Gastroesophageal sphincter (tissue), 4 donors: ENCODE measurements at regions not wholly inside any gene's neighbourhood (a gene's known extent, or its start where the extent isn't known, plus 50 kb on each side); places are given as distances from the start of the nearest gene placed in this dataset.

Experiments used
- ATAC-seq: fragments of 150-250 bp; one replicate; pipeline ENCODE4 v1.9.1; 2016; ENCODE audit warnings: mild to moderate bottlenecking, moderate library complexity
- H3K27ac ChIP-seq, 4 donors: fragments of 200-600 bp; sonication (generic) in 3 of 4; 1 replicate in 3 of 4; 2 replicates in 1 of 4; pipeline ENCODE4 v1.5.1; 2016 to 2019
- H3K27me3 ChIP-seq: fragments of 200-600 bp; sonication (generic); one replicate; pipeline ENCODE4 v1.5.1; 2019
- H3K36me3 ChIP-seq, 2 donors: fragments of 200-600 bp; sonication (generic); one replicate each; pipeline ENCODE4 v1.5.1; 2019; ENCODE audit warnings: control low read depth in 1 of 2
- H3K4me1 ChIP-seq, 3 donors: fragments of 200-600 bp; sonication (generic); 1 replicate in 2 of 3; 2 replicates in 1 of 3; pipeline ENCODE4 v1.5.1; 2016 to 2019; ENCODE audit warnings: control low read depth in 2 of 3
- H3K4me3 ChIP-seq, 2 donors: fragments of 200-600 bp; sonication (generic); one replicate each; pipeline ENCODE4 v1.5.1; 2019; ENCODE audit warnings: mild to moderate bottlenecking in 1 of 2, moderate library complexity in 1 of 2
- H3K9me3 ChIP-seq, 3 donors: fragments of 200-600 bp; sonication (generic); one replicate each; pipeline ENCODE4 v1.5.1; 2017 to 2019; ENCODE audit warnings: control low read depth in 2 of 3
- CTCF ChIP-seq, 4 experiments: fragments of 200-600 bp in 2 of 4; fragments of 450-650 bp in 2 of 4; sonication (generic) in 1 of 4; IDR thresholded peaks; one replicate each; pipeline ENCODE4 v1.5.1; 2017 to 2019; ENCODE audit warnings: antibody characterized with exemption in 4 of 4, mild to moderate bottlenecking in 2 of 4, moderate library complexity in 2 of 4
- EP300 ChIP-seq: sonication (generic); formaldehyde crosslinking; IDR thresholded peaks from one replicate; pipeline ENCODE4 v1.6.1; 2017; ENCODE audit warnings: antibody characterized with exemption, mild to moderate bottlenecking
- POLR2A ChIP-seq, 2 donors: fragments of 450-650 bp; IDR thresholded peaks; one replicate each; pipeline ENCODE4 v1.6.1; 2017; ENCODE audit warnings: antibody characterized with exemption in 2 of 2, mild to moderate bottlenecking in 2 of 2, moderate library complexity in 1 of 2
- POLR2AphosphoS5 ChIP-seq: sonication (generic); formaldehyde crosslinking; IDR thresholded peaks from one replicate; pipeline ENCODE4 v1.6.1; 2017; ENCODE audit warnings: antibody characterized with exemption
- WGBS, 2 donors: methylation state at CpG; one replicate each; pipeline ENCODE4 v1.1.5; 2018; ENCODE audit warnings: low coverage in 1 of 2; 5-methylcytosine and 5-hydroxymethylcytosine counted together

GRCh38 chr16:85479972-85480726 is 133.0 kb upstream of the GSE1 start:
- WGBS, 2 donors, result 86 to 100% methylated on average over 1 to 5 of the region's 26 CpGs
- no peaks in the 10 kb centered on the region for H3K9me3 ChIP-seq
- ATAC-seq, result no peak

GRCh38 chr16:85480727-85481101 is 132.4 kb upstream of the GSE1 start:
- Histone ChIP-seq H3K36me3 (peaks cover 0 to 5% of the 10 kb centered on the region in 2 donors), H3K4me3 (no peak overlapping the region), H3K27ac (no peak overlapping the region), H3K4me1 (peaks cover 0 to 4% (median 0%) of the 10 kb centered on the region in 3 donors), H3K27me3 (no peaks in the 10 kb centered on the region), H3K9me3 (no peaks in the 10 kb centered on the region)
- TF ChIP-seq EP300 (no peak), CTCF (IDR thresholded peaks at IDR 0.05) (no peak), POLR2AphosphoS5 (no peak), POLR2A (IDR thresholded peaks at IDR 0.05) (no peak)
- WGBS, 2 donors, result 84% methylated on average over 11 of the region's 18 CpGs; no CpG with 5 or more reads in 1 of the 2 donors
- ATAC-seq, result no peak

More at GRCh38 chr16:85479972-85480726, 133.0 kb upstream of the GSE1 start:
- Histone ChIP-seq H3K4me1 (peaks cover 0 to 10% (median 0%) of the 10 kb centered on the region in 3 donors), H3K27me3 (no peaks in the 10 kb centered on the region), H3K27ac (no peak overlapping the region), H3K36me3 (no peaks in the 10 kb centered on the region), H3K4me3 (no peak overlapping the region)
- TF ChIP-seq POLR2A (IDR thresholded peaks at IDR 0.05), result no peak
- peak in 1 of 4 experiments; percentile 38 for TF ChIP-seq CTCF (IDR thresholded peaks at IDR 0.05)

GRCh38 chr16:85481206-85481605 is 131.9 kb upstream of the GSE1 start:
- Histone ChIP-seq H3K27ac (no peak overlapping the region), H3K9me3 (no peaks in the 10 kb centered on the region), H3K36me3 (peaks cover 0 to 8% of the 10 kb centered on the region in 2 donors), H3K27me3 (no peaks in the 10 kb centered on the region), H3K4me1 (no peaks in the 10 kb centered on the region), H3K4me3 (no peak overlapping the region)
- ATAC-seq, result no peak
- 100% methylated on average over 1 of the region's 1 CpG; no CpG with 5 or more reads in 1 of the 2 donors for WGBS, 2 donors
- TF ChIP-seq POLR2AphosphoS5, result no peak

- ATAC-seq, result no peak
- Histone ChIP-seq H3K4me3 (no peak overlapping the region), H3K27me3 (no peaks in the 10 kb centered on the region), H3K27ac (no peak overlapping the region), H3K4me1 (no peaks in the 10 kb centered on the region), H3K9me3 (no peaks in the 10 kb centered on the region), H3K36me3 (peaks cover 0 to 8% of the 10 kb centered on the region in 2 donors)
- 87% methylated on average over 9 of the region's 19 CpGs; no CpG with 5 or more reads in 1 of the 2 donors for WGBS, 2 donors
- TF ChIP-seq POLR2AphosphoS5 (no peak), EP300 (no peak), CTCF (IDR thresholded peaks at IDR 0.05) (no peak)
Observed at GRCh38 chr16:85481738-85482137, 131.4 kb upstream of the GSE1 start.

GRCh38 chr16:85483424-85483823 is 129.7 kb upstream of the GSE1 start:
- no peak for TF ChIP-seq CTCF (IDR thresholded peaks at IDR 0.05)
- no peak for TF ChIP-seq POLR2A (IDR thresholded peaks at IDR 0.05)
- no peak for TF ChIP-seq EP300
- TF ChIP-seq POLR2AphosphoS5, result no peak
- H3K9me3 ChIP-seq, result no peaks in the 10 kb centered on the region
- H3K27ac ChIP-seq, result no peak overlapping the region
- peaks cover 0 to 8% of the 10 kb centered on the region in 2 donors for H3K36me3 ChIP-seq
- no peak overlapping the region for H3K4me3 ChIP-seq
- no peak for ATAC-seq
- 83 to 100% methylated on average over 1 to 4 of the region's 19 CpGs for WGBS, 2 donors
- H3K4me1 ChIP-seq, result no peaks in the 10 kb centered on the region
- H3K27me3 ChIP-seq, result no peaks in the 10 kb centered on the region
